GM13976 (cell line): ENCODE measurements at regions not wholly inside any gene's neighbourhood (a gene's known extent, or its start where the extent isn't known, plus 50 kb on each side); places are given as distances from the start of the nearest gene placed in this dataset.
"Not testable (repeated sequence)": the region's sequence is repeated elsewhere in the genome, so short reads cannot be mapped to it uniquely, and the experiment has no call there.

Experiments used
- DNase-seq: peaks from one replicate; pipeline ENCODE4 v3.0.0; 2012; ENCODE audit warnings: low spot score
- CTCF ChIP-seq: IDR thresholded peaks from 2 replicates; pipeline ENCODE4 v1.5.1; 2012; ENCODE audit warnings: borderline replicate concordance, mild to moderate bottlenecking; ENCODE audit not compliant: insufficient read depth; ENCODE audit errors: extremely low read depth, missing control alignments, control extremely low read depth
- in situ Hi-C: fragments of 300-500 bp; cut with MboI; formaldehyde crosslinking; loops from one replicate; pipeline ENCODE4 v1.12.0; 2022; ENCODE audit warnings: low sequenced_read_pairs, mixed read lengths, inconsistent platforms; ENCODE audit not compliant: unreplicated experiment

GRCh38 chr19:28314287-28314686, 898.7 kb downstream of the UQCRFS1 start:
- in situ Hi-C loops = loop anchor here (25.0 kb wide), 1 partner anchor 327 kb away; no protein-coding TSS in a partner anchor
- no peak for TF ChIP-seq CTCF
- no peak for DNase-seq

GRCh38 chr19:28313633-28314032, 899.3 kb downstream of the UQCRFS1 start:
- TF ChIP-seq CTCF = no peak
- in situ Hi-C loops = loop anchor here (25.0 kb wide), 1 partner anchor 326 kb away; no protein-coding TSS in a partner anchor
- DNase-seq = no peak

DNA sequence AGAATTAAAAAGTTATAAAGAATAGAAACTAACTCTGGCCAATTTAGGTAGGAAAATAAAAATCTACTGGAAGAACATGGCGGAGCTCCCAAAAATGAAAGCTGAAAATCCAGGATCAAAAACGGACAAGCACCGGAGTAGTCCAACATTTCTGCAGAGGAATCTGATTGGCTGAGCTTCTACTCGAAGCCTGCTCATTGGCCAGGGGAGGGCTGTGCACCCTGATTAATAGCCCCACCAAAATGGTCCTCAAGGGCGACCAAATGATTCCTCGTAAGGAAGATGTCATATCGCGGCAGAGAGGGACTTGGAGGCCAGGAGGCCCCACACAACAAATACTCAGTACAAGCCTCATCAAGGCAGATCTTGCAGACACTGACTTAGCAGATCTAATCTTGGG, 900.7 kb downstream of the UQCRFS1 start:
- in situ Hi-C loops = loop anchor here (25.0 kb wide), 1 partner anchor 325 kb away; no protein-coding TSS in a partner anchor
- TF ChIP-seq CTCF = no peak
- DNase-seq = no peak

DNA sequence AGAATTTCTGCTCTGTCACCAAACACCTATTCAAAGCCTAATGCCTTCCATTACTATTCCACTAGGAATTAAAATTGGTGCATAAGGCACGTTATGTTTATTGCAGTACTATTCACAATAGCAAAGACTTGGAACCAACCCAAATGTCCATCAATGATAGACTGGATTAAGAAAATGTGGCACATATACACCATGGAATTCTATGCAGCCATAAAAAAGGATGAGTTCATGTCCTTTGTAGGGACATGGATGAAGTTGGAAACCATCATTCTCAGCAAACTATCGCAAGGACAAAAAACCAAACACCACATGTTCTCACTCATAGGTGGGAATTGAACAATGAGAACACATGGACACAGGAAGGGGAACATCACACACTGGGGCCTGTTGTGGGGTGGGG, 902.1 kb downstream of the UQCRFS1 start:
- in situ Hi-C loops = loop anchor here (25.0 kb wide), 1 partner anchor 324 kb away; no protein-coding TSS in a partner anchor
- DNase-seq = not testable (repeated sequence)

DNA sequence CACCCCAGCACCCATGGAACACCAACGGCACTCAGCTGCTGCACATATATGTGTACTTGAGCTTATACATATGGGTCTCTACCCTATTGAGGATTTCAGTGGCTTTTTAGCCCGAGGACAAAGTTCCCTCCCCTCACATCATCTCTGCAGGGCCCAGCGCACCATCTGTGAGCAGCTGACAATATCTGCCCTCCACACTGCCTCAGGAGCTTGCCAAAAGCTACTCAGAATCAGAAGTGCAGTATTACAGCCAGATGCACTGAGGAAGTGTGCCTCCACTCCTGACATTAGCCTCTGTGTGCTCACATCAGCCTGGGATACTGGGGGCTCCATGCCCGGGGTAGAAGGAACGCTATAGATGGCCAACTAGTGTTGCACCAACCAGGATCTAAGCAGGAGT, 903.9 kb downstream of the UQCRFS1 start:
- in situ Hi-C loops = loop anchor here (25.0 kb wide), 1 partner anchor 322 kb away; no protein-coding TSS in a partner anchor
- no peak for DNase-seq
- no peak for TF ChIP-seq CTCF

DNA sequence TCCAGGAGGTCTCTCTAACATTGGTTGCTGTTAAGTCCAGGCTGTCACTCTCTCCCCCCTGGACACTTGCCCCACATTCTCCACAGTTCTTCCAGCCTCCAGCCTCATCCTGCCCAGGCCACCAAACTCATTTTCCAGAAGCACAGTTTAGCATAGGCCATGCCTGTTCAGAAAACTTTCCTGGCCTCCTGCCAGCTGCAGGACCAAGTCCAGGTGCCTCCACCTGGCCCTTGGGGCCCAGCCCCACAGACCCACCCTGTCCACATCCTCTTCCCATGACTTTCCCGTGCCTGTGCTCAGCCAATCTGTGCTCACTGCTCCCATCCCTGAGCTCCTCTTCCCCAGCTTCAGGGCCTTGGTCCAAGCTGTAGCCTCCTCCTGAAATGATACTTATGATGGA, 905.0 kb downstream of the UQCRFS1 start:
- no peak for TF ChIP-seq CTCF
- no peak for DNase-seq
- in situ Hi-C loops = loop anchor here (25.0 kb wide), 1 partner anchor 321 kb away; no protein-coding TSS in a partner anchor

GRCh38 chr19:28307487-28307886, 905.5 kb downstream of the UQCRFS1 start:
- in situ Hi-C loops = loop anchor here (25.0 kb wide), 1 partner anchor 320 kb away; no protein-coding TSS in a partner anchor
- no peak for DNase-seq
- no peak for TF ChIP-seq CTCF
